ENCODE measurements at regions not wholly inside any gene's neighbourhood (a gene's known extent, or its start where the extent isn't known, plus 50 kb on each side); places are given as distances from the start of the nearest gene placed in this dataset.

DNA sequence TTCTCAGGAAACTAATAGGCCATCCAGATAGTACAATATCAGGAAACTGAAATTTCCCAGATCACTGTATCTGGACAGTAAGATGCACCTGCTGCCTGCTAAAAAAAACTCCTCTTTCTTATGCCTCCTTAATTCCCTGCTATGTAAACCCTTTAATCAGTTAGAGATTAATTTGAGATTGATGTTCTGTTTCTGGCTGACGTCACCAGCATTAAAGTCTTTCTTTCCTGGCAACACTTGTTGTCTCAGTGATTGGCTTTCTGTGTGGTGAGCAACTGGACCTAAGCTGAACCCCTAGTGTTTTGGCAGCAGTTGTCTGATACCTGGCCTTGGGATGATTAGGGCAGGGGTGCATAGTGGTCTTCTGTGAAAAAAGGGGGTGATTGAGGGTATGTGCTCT is 175.8 kb downstream of the TENT4A start:
- peaks cover 21% of the 10 kb centered on the region for H3K9me3 ChIP-seq (ENCODE audit: control insufficient read depth, low read depth, low read length)
- no peak overlapping the region for H3K27ac ChIP-seq (ENCODE audit: insufficient read length, low read depth, low read length)
- H4K5ac ChIP-seq (ENCODE audit: insufficient read length, low read depth, low read length) = no peak overlapping the region
- H3K4me1 Mint-ChIP-seq = no peaks in the 10 kb centered on the region
- H3K79me2 ChIP-seq (ENCODE audit: insufficient read depth, low read length) = no peaks in the 10 kb centered on the region
- H2BK15ac ChIP-seq (ENCODE audit: low read depth, low read length) = no peak overlapping the region
- no peak overlapping the region for H2BK20ac ChIP-seq (ENCODE audit: low read depth, low read length, poor library complexity, severe bottlenecking)
- H4K91ac ChIP-seq (ENCODE audit: insufficient read length, low read depth, low read length) = no peak overlapping the region
- H3K27me3 Mint-ChIP-seq (ENCODE audit: low read depth) = peaks cover 9% of the 10 kb centered on the region
- no peak overlapping the region for H2BK120ac ChIP-seq (ENCODE audit: low read depth, low read length, poor library complexity, severe bottlenecking)
- H3K9me3 Mint-ChIP-seq = peaks cover 16 to 42% of the 10 kb centered on the region in 2 experiments
- H2AK5ac ChIP-seq (ENCODE audit: insufficient read length, low read length) = no peak overlapping the region
- no peaks in the 10 kb centered on the region for H3K79me1 ChIP-seq (ENCODE audit: insufficient read depth, low read depth, low read length, poor library complexity, severe bottlenecking)
- H3K56ac ChIP-seq (ENCODE audit: insufficient read length, low read depth, low read length) = no peak overlapping the region
- peaks cover 8 to 12% (median 8%) of the 10 kb centered on the region in 3 experiments for H3K36me3 Mint-ChIP-seq (ENCODE audit: insufficient read depth in 1 of 3, low read depth in 3 of 3)
- H3T11ph ChIP-seq (ENCODE audit: low read length) = no peak overlapping the region
- DNase-seq = no peak
- H3K9ac ChIP-seq (ENCODE audit: extremely low read depth, insufficient read length, low read length) = no peak overlapping the region
- H4K8ac ChIP-seq (replicated peaks; ENCODE audit: insufficient read length, low read depth, low read length) = no peak overlapping the region
- no CpG with 5 or more reads among the region's 1 CpG for WGBS (ENCODE audit: extremely low coverage, insufficient read length, low lambda C conversion rate)
- no peak overlapping the region for H3K4ac ChIP-seq (ENCODE audit: low read depth, low read length)
- H3K23ac ChIP-seq (ENCODE audit: insufficient read length, low read depth, low read length) = no peak overlapping the region
- no peaks in the 10 kb centered on the region for H4K20me1 ChIP-seq (ENCODE audit: control insufficient read depth, insufficient read depth, insufficient read length)
- TF ChIP-seq, protein P1, sequence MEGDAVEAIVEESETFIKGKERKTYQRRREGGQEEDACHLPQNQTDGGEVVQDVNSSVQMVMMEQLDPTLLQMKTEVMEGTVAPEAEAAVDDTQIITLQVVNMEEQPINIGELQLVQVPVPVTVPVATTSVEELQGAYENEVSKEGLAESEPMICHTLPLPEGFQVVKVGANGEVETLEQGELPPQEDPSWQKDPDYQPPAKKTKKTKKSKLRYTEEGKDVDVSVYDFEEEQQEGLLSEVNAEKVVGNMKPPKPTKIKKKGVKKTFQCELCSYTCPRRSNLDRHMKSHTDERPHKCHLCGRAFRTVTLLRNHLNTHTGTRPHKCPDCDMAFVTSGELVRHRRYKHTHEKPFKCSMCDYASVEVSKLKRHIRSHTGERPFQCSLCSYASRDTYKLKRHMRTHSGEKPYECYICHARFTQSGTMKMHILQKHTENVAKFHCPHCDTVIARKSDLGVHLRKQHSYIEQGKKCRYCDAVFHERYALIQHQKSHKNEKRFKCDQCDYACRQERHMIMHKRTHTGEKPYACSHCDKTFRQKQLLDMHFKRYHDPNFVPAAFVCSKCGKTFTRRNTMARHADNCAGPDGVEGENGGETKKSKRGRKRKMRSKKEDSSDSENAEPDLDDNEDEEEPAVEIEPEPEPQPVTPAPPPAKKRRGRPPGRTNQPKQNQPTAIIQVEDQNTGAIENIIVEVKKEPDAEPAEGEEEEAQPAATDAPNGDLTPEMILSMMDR (conservative IDR thresholded peaks at IDR 0.05) = no peak
- H3K27ac Mint-ChIP-seq = no peak overlapping the region
- H3K4me3 Mint-ChIP-seq = no peak overlapping the region
- H3K23me2 ChIP-seq (ENCODE audit: insufficient read length, low read depth, low read length, poor library complexity, severe bottlenecking) = no peaks in the 10 kb centered on the region
- H2BK5ac ChIP-seq (ENCODE audit: insufficient read length, low read length) = no peak overlapping the region
- no peak overlapping the region for H2BK12ac ChIP-seq (ENCODE audit: insufficient read length, low read depth, low read length)
- H3K4me1 ChIP-seq (ENCODE audit: insufficient read depth, low read length) = no peaks in the 10 kb centered on the region
- no peak overlapping the region for H2AFZ ChIP-seq (ENCODE audit: low read length)
- no peaks in the 10 kb centered on the region for H3K27me3 ChIP-seq (ENCODE audit: insufficient read depth, low read length)
- H3K14ac ChIP-seq (ENCODE audit: insufficient read depth, low read length) = no peak overlapping the region
- no peak overlapping the region for H3K4me2 ChIP-seq (ENCODE audit: insufficient read depth, insufficient read length, low read length)
- H3K18ac ChIP-seq (ENCODE audit: insufficient read length, low read depth, low read length) = no peak overlapping the region

Data from H9 (cell line).